ENCODE measurements at regions not wholly inside any gene's neighbourhood (a gene's known extent, or its start where the extent isn't known, plus 50 kb on each side); places are given as distances from the start of the nearest gene placed in this dataset.
A peak's percentile ranks its signal among the peaks of the same experiment; 100 is the strongest.
"Not testable (repeated sequence)": the region's sequence is repeated elsewhere in the genome, so short reads cannot be mapped to it uniquely, and the experiment has no call there.

- intact Hi-C loops (cut with micrococcal nuclease; ENCODE audit: unreplicated experiment) = no loop called here
- no peaks in the 10 kb centered on the region for H3K27me3 ChIP-seq (replicated peaks; ENCODE audit: insufficient read depth, low read depth, low read length, poor library complexity)
- BruUV-seq (replicated peaks) = no TSS peak
- H3K9me3 ChIP-seq (ENCODE audit: low read depth, low read length, poor library complexity, severe bottlenecking) = no peaks in the 10 kb centered on the region
- POLR2A ChIA-PET (ENCODE audit: low non-redundant PET) = no interaction called here
- TF ChIP-seq CTCF (conservative IDR thresholded peaks at IDR 0.05; ENCODE audit: low read depth, low read length) = no peak
- no peak for TF ChIP-seq EZH2 (IDR thresholded peaks at IDR 0.05; ENCODE audit: borderline replicate concordance, low read depth, low read length, poor library complexity, severe bottlenecking)
- no peak overlapping the region for H3K4me3 ChIP-seq (ENCODE audit: low read depth, low read length, poor library complexity, severe bottlenecking)
- DNase-seq (ENCODE audit: low spot score) = no peak
- no peaks in the 10 kb centered on the region for H3K36me3 ChIP-seq (ENCODE audit: insufficient read depth, low read length, poor library complexity, severe bottlenecking)
- CTCF ChIA-PET = no interaction called here
- H3K4me1 ChIP-seq (ENCODE audit: insufficient read depth, low read length, poor library complexity, severe bottlenecking) = peaks cover 15% of the 10 kb centered on the region
- H3K27ac ChIP-seq (ENCODE audit: low read depth, low read length, poor library complexity, severe bottlenecking) = peak overlapping the region; percentile 13
Observed at GRCh38 chr6:6760002-6760401, 171.5 kb downstream of the LY86 start.

- peaks cover 17% of the 10 kb centered on the region for H3K4me1 ChIP-seq (ENCODE audit: insufficient read depth, low read length, poor library complexity, severe bottlenecking)
- H3K4me3 ChIP-seq (ENCODE audit: low read depth, low read length, poor library complexity, severe bottlenecking); BruUV-seq (replicated peaks); intact Hi-C loops (cut with micrococcal nuclease; ENCODE audit: unreplicated experiment); DNase-seq (ENCODE audit: low spot score); POLR2A ChIA-PET (ENCODE audit: low non-redundant PET); H3K27ac ChIP-seq (ENCODE audit: low read depth, low read length, poor library complexity, severe bottlenecking); H3K27me3 ChIP-seq (replicated peaks; ENCODE audit: insufficient read depth, low read depth, low read length, poor library complexity); H3K9me3 ChIP-seq (ENCODE audit: low read depth, low read length, poor library complexity, severe bottlenecking); H3K36me3 ChIP-seq (ENCODE audit: insufficient read depth, low read length, poor library complexity, severe bottlenecking); CTCF ChIA-PET: not testable (repeated sequence)
Observed at GRCh38 chr6:6762566-6762965, 174.0 kb downstream of the LY86 start.

- POLR2A ChIA-PET (ENCODE audit: low non-redundant PET) = interaction anchor here (1.1 kb wide), 1 partner anchor 8 kb away, joined by 3 read pairs; no protein-coding TSS in a partner anchor
Observed at GRCh38 chr6:6764764-6765434, 176.4 kb downstream of the LY86 start.

More at GRCh38 chr6:6764764-6765434, 176.4 kb downstream of the LY86 start:
- Histone ChIP-seq H3K4me3 (ENCODE audit: low read depth, low read length, poor library complexity, severe bottlenecking) (no peak overlapping the region), H3K4me1 (ENCODE audit: insufficient read depth, low read length, poor library complexity, severe bottlenecking) (peaks cover 3% of the 10 kb centered on the region), H3K9me3 (ENCODE audit: low read depth, low read length, poor library complexity, severe bottlenecking) (no peaks in the 10 kb centered on the region), H3K27ac (ENCODE audit: low read depth, low read length, poor library complexity, severe bottlenecking) (no peak overlapping the region), H3K36me3 (ENCODE audit: insufficient read depth, low read length, poor library complexity, severe bottlenecking) (no peaks in the 10 kb centered on the region), H3K27me3 (replicated peaks; ENCODE audit: insufficient read depth, low read depth, low read length, poor library complexity) (no peaks in the 10 kb centered on the region)
- no peak for TF ChIP-seq CTCF (conservative IDR thresholded peaks at IDR 0.05; ENCODE audit: low read depth, low read length)
- no peak for TF ChIP-seq EZH2 (IDR thresholded peaks at IDR 0.05; ENCODE audit: borderline replicate concordance, low read depth, low read length, poor library complexity, severe bottlenecking)
- intact Hi-C loops (cut with micrococcal nuclease; ENCODE audit: unreplicated experiment) = no loop called here
- no peak for DNase-seq (ENCODE audit: low spot score)
- no TSS peak for BruUV-seq (replicated peaks)
- CTCF ChIA-PET = no interaction called here
